ENCODE measurements at regions not wholly inside any gene's neighbourhood (a gene's known extent, or its start where the extent isn't known, plus 50 kb on each side); places are given as distances from the start of the nearest gene placed in this dataset.

DNA sequence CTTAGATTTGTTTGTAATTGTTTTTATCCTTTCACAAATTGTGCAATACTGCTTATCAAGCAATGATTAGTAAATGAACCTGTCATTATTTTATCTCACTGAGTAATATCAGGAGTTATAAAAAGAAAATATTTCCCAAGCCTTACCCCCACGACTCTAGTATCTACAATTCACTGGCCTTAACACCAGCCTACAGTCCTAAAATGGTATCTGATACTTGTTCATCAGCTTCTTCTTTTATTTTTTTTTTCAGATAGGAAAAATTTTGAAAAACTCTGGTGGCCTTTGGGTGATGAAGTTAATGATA is 160.8 kb upstream of the FOXA2 start:
- H3K36me3 ChIP-seq = no peaks in the 10 kb centered on the region
- H3K4me1 ChIP-seq = no peaks in the 10 kb centered on the region
- no peaks in the 10 kb centered on the region for H3K27me3 ChIP-seq (replicated peaks in 1 of 7)
- intact Hi-C loops (cut with DNase I; ENCODE audit: low total_unique reads) = no loop called here
- DNase-seq = no peak
- peaks cover 0 to 12% (median 10%) of the 10 kb centered on the region in 8 donors for H3K9me3 ChIP-seq
- WGBS, 5 donors = 52 to 74% (median 60%) methylated on average over 1 of the region's 1 CpG
- TF ChIP-seq POLR2A (IDR thresholded peaks at IDR 0.05) (no peak), POLR2AphosphoS5 (IDR thresholded peaks at IDR 0.05) (no peak)
- TF ChIP-seq, protein P1, sequence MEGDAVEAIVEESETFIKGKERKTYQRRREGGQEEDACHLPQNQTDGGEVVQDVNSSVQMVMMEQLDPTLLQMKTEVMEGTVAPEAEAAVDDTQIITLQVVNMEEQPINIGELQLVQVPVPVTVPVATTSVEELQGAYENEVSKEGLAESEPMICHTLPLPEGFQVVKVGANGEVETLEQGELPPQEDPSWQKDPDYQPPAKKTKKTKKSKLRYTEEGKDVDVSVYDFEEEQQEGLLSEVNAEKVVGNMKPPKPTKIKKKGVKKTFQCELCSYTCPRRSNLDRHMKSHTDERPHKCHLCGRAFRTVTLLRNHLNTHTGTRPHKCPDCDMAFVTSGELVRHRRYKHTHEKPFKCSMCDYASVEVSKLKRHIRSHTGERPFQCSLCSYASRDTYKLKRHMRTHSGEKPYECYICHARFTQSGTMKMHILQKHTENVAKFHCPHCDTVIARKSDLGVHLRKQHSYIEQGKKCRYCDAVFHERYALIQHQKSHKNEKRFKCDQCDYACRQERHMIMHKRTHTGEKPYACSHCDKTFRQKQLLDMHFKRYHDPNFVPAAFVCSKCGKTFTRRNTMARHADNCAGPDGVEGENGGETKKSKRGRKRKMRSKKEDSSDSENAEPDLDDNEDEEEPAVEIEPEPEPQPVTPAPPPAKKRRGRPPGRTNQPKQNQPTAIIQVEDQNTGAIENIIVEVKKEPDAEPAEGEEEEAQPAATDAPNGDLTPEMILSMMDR (IDR thresholded peaks at IDR 0.05 in 8 of 11, conservative IDR thresholded peaks at IDR 0.05 in 3 of 11) = no peak
- no peak overlapping the region for H3K4me3 ChIP-seq
- no peak overlapping the region for H3K27ac ChIP-seq

GRCh38 chr20:22746957-22747356 is 162.6 kb upstream of the FOXA2 start:
- Histone ChIP-seq H3K9me3 (peaks cover 0 to 12% (median 10%) of the 10 kb centered on the region in 8 donors), H3K4me1 (no peaks in the 10 kb centered on the region), H3K4me3 (no peak overlapping the region), H3K27ac (no peak overlapping the region), H3K36me3 (no peaks in the 10 kb centered on the region), H3K27me3 (replicated peaks in 1 of 7) (no peaks in the 10 kb centered on the region)
- DNase-seq = no peak
- WGBS, 5 donors = 83 to 92% (median 89%) methylated on average over 5 of the region's 5 CpGs
- TF ChIP-seq, protein P1 (IDR thresholded peaks at IDR 0.05 in 8 of 11, conservative IDR thresholded peaks at IDR 0.05 in 3 of 11) = no peak
- TF ChIP-seq POLR2AphosphoS5 (IDR thresholded peaks at IDR 0.05) = no peak
- TF ChIP-seq POLR2A (IDR thresholded peaks at IDR 0.05) = no peak
- intact Hi-C loops (cut with DNase I; ENCODE audit: low total_unique reads) = no loop called here

- DNase-seq = no peak
- H3K27ac ChIP-seq = no peak overlapping the region
Observed at GRCh38 chr20:22752324-22752723, 168.0 kb upstream of the FOXA2 start.

DNA sequence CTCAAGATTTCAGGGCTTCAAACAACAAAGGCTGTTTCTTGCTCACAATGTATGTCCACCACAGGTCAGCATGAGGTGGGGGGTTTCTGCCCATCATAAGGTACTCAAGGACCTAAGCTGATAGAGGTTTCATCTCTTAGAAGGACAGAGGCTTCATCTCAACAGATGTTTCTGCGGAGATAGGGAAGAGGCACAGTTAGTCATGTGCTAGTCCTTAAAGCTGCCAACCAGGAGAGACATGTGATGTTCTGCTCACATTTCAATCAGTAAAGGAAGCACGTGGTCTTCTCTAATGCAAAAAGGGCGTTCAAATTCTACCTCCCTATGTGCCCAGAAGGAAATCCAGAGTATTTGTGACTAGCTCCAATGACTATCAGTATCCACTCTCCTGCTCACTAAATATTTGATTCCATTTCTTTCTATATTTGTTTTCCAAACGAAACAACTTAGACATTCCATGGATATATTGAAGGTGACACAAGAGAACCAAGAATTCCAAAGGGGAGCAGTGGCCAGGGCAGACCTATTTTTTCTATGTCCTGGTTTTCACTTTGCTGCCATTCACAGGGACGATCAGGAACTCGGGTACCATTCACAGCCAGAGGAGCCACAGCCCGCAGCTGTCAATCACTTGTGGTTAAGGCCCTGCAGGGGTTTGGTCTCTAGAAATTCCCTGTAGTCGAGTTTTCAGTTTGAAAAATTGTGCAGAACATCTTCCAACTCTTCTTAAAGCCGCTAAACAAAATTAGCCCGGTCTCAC is 173.2 kb upstream of the FOXA2 start:
- no peak overlapping the region for H3K27ac ChIP-seq
- 60 to 70% (median 67%) methylated on average over 10 of the region's 10 CpGs for WGBS, 5 donors

More at GRCh38 chr20:22752324-22752723, 168.0 kb upstream of the FOXA2 start:
- TF ChIP-seq, protein P1 (IDR thresholded peaks at IDR 0.05 in 8 of 11, conservative IDR thresholded peaks at IDR 0.05 in 3 of 11) = no peak
- TF ChIP-seq POLR2A (IDR thresholded peaks at IDR 0.05) (no peak), POLR2AphosphoS5 (IDR thresholded peaks at IDR 0.05) (no peak)
- Histone ChIP-seq H3K9me3 (no peaks in the 10 kb centered on the region), H3K36me3 (no peaks in the 10 kb centered on the region), H3K4me3 (no peak overlapping the region), H3K4me1 (no peaks in the 10 kb centered on the region), H3K27me3 (replicated peaks in 1 of 7) (no peaks in the 10 kb centered on the region)
- intact Hi-C loops (cut with DNase I; ENCODE audit: low total_unique reads) = no loop called here
- WGBS, 5 donors = 87 to 100% (median 100%) methylated on average over 1 of the region's 1 CpG

More for the DNA sequence above, 173.2 kb upstream of the FOXA2 start:
- peaks cover 0 to 3% (median 0%) of the 10 kb centered on the region in 6 donors for H3K4me1 ChIP-seq
- H3K9me3 ChIP-seq = no peaks in the 10 kb centered on the region
- no peak for DNase-seq
- H3K36me3 ChIP-seq = no peaks in the 10 kb centered on the region
- no peaks in the 10 kb centered on the region for H3K27me3 ChIP-seq (replicated peaks in 1 of 7)
- intact Hi-C loops (cut with DNase I; ENCODE audit: low total_unique reads) = no loop called here
- no peak overlapping the region for H3K4me3 ChIP-seq
- TF ChIP-seq POLR2A (IDR thresholded peaks at IDR 0.05) (no peak), POLR2AphosphoS5 (IDR thresholded peaks at IDR 0.05) (no peak)
- TF ChIP-seq, protein P1 (IDR thresholded peaks at IDR 0.05 in 8 of 11, conservative IDR thresholded peaks at IDR 0.05 in 3 of 11) = no peak
